SK-N-SH treated with all-trans-retinoic acid at 6 μM for 48 hours (cell line): ENCODE measurements at regions not wholly inside any gene's neighbourhood (a gene's known extent, or its start where the extent isn't known, plus 50 kb on each side); places are given as distances from the start of the nearest gene placed in this dataset.

ENCODE experiments used
- ATAC-seq: fragments of 200-7000 bp; cut with Tn5 transposase; 3 replicates; pipeline ENCODE4 v1.9.1; 2020; ENCODE audit warnings: mild to moderate bottlenecking, moderate library complexity
- ARNTL ChIP-seq: fragments of 450-650 bp; formaldehyde crosslinking; IDR thresholded peaks from 2 replicates; pipeline ENCODE4 v1.5.0; 2020; ENCODE audit warnings: low read depth, mild to moderate bottlenecking, moderate library complexity, borderline replicate concordance
- BACH2 ChIP-seq: fragments of 250-450 bp; sonication (Bioruptor Pico); IDR thresholded peaks from 2 replicates; pipeline ENCODE4 v1.9.0; 2021; ENCODE audit warnings: mild to moderate bottlenecking, borderline replicate concordance
- CREB5 ChIP-seq: fragments of 250-450 bp; sonication (Bioruptor Pico); IDR thresholded peaks from 2 replicates; pipeline ENCODE4 v1.5.1; 2020; ENCODE audit warnings: low read depth, mild to moderate bottlenecking, moderate library complexity
- CSDC2 ChIP-seq: fragments of 250-450 bp; sonication (Bioruptor Pico); IDR thresholded peaks from 2 replicates; pipeline ENCODE4 v1.5.0; 2020; ENCODE audit warnings: mild to moderate bottlenecking, moderate library complexity
- CSRNP3 ChIP-seq: fragments of 250-450 bp; sonication (Bioruptor Pico); IDR thresholded peaks from 2 replicates; pipeline ENCODE4 v1.5.1; 2021; ENCODE audit warnings: mild to moderate bottlenecking, moderate library complexity
- ESRRG ChIP-seq: fragments of 250-450 bp; sonication (Bioruptor Pico); IDR thresholded peaks from 2 replicates; pipeline ENCODE4 v1.6.1; 2021; ENCODE audit warnings: mild to moderate bottlenecking
- ISL1 ChIP-seq: fragments of 250-450 bp; sonication (Bioruptor Pico); IDR thresholded peaks from 2 replicates; pipeline ENCODE4 v2.1.2; 2022; ENCODE audit warnings: mild to moderate bottlenecking, moderate library complexity
- OSR1 ChIP-seq: fragments of 250-450 bp; sonication (Bioruptor Pico); IDR thresholded peaks from 2 replicates; pipeline ENCODE4 v1.8.0; 2022; ENCODE audit warnings: moderate library complexity, mild to moderate bottlenecking, inconsistent platforms
- PATZ1 ChIP-seq: fragments of 250-450 bp; sonication (Bioruptor Pico); IDR thresholded peaks from 2 replicates; pipeline ENCODE4 v1.8.0; 2020; ENCODE audit warnings: mild to moderate bottlenecking, moderate library complexity, borderline replicate concordance
- PPARA ChIP-seq: fragments of 250-450 bp; sonication (Bioruptor Pico); IDR thresholded peaks from 2 replicates; pipeline ENCODE4 v1.5.0; 2020; ENCODE audit warnings: mild to moderate bottlenecking, borderline replicate concordance
- RARB ChIP-seq: fragments of 250-450 bp; sonication (Bioruptor Pico); IDR thresholded peaks from 2 replicates; pipeline ENCODE4 v1.8.0; 2021; ENCODE audit warnings: mild to moderate bottlenecking, moderate library complexity
- SNAI2 ChIP-seq: fragments of 250-450 bp; sonication (Bioruptor Pico); IDR thresholded peaks from 2 replicates; pipeline ENCODE4 v1.5.0; 2020; ENCODE audit warnings: mild to moderate bottlenecking, moderate library complexity
- TCF4 ChIP-seq: fragments of 250-450 bp; sonication (Bioruptor Pico); IDR thresholded peaks from 2 replicates; pipeline ENCODE4 v1.8.0; 2021; ENCODE audit warnings: mild to moderate bottlenecking, moderate library complexity, borderline replicate concordance
- TOX ChIP-seq: fragments of 250-450 bp; sonication (Bioruptor Pico); IDR thresholded peaks from 2 replicates; pipeline ENCODE4 v1.8.0; 2021; ENCODE audit warnings: mild to moderate bottlenecking, moderate library complexity, borderline replicate concordance
- TSHZ2 ChIP-seq: fragments of 250-450 bp; sonication (Bioruptor Pico); IDR thresholded peaks from 2 replicates; pipeline ENCODE4 v1.5.0; 2020; ENCODE audit warnings: mild to moderate bottlenecking, moderate library complexity
- ZC3H10 ChIP-seq: fragments of 250-450 bp; sonication (Bioruptor Pico); IDR thresholded peaks from 2 replicates; pipeline ENCODE4 v1.5.1; 2021; ENCODE audit warnings: mild to moderate bottlenecking, moderate library complexity
- ZFP3 ChIP-seq: fragments of 250-450 bp; sonication (Bioruptor Pico); IDR thresholded peaks from 2 replicates; pipeline ENCODE4 v1.5.0; 2020; ENCODE audit warnings: mild to moderate bottlenecking, moderate library complexity
- ZFP30 ChIP-seq: fragments of 450-650 bp; formaldehyde crosslinking; IDR thresholded peaks from 2 replicates; pipeline ENCODE4 v1.5.0; 2022; ENCODE audit warnings: mild to moderate bottlenecking, moderate library complexity
- ZNF565 ChIP-seq: fragments of 450-650 bp; formaldehyde crosslinking; conservative IDR thresholded peaks from 2 replicates; pipeline ENCODE4 v1.5.0; 2020; ENCODE audit warnings: low read depth, mild to moderate bottlenecking, moderate library complexity
- ZNF70 ChIP-seq: fragments of 450-650 bp; formaldehyde crosslinking; IDR thresholded peaks from 2 replicates; pipeline ENCODE4 v1.5.0; 2020; ENCODE audit warnings: mild to moderate bottlenecking, moderate library complexity
- ZNF8 ChIP-seq: fragments of 450-650 bp; formaldehyde crosslinking; IDR thresholded peaks from 2 replicates; pipeline ENCODE4 v1.5.0; 2020; ENCODE audit warnings: mild to moderate bottlenecking, moderate library complexity

- no peak for ATAC-seq
- no peak for TF ChIP-seq SNAI2 (CRISPR knock-in tag)
- no peak for TF ChIP-seq OSR1 (CRISPR knock-in tag)
- TF ChIP-seq TOX (CRISPR knock-in tag) = no peak
- TF ChIP-seq ISL1 (CRISPR knock-in tag) = no peak
- no peak for TF ChIP-seq ZC3H10
- TF ChIP-seq TCF4 = no peak
- no peak for TF ChIP-seq ARNTL (CRISPR knock-in tag)
- TF ChIP-seq ESRRG = no peak
- no peak for TF ChIP-seq ZFP30 (CRISPR knock-in tag)
- no peak for TF ChIP-seq ZNF565 (CRISPR knock-in tag)
- TF ChIP-seq CSRNP3 (CRISPR knock-in tag) = no peak
- TF ChIP-seq, all 23 proteins: peak for 0
These were observed 55.2 kb upstream of the RNF24 start for GRCh38 chr20:4070323-4071177.

GRCh38 chr20:4069751-4070150 is 54.4 kb upstream of the RNF24 start:
- no peak for ATAC-seq
- TF ChIP-seq ZNF565 (CRISPR knock-in tag) (no peak), RARB (CRISPR knock-in tag) (no peak), TCF4 (no peak), ISL1 (CRISPR knock-in tag) (no peak), ESRRG (no peak), PPARA (no peak), ZC3H10 (no peak), PATZ1 (CRISPR knock-in tag) (no peak), ZFP3 (CRISPR knock-in tag) (no peak), TSHZ2 (CRISPR knock-in tag) (no peak), ZFP30 (CRISPR knock-in tag) (no peak), ARNTL (CRISPR knock-in tag) (no peak), OSR1 (CRISPR knock-in tag) (no peak), CSRNP3 (CRISPR knock-in tag) (no peak), CSDC2 (CRISPR knock-in tag) (no peak)

GRCh38 chr20:4068708-4069107 is 53.4 kb upstream of the RNF24 start:
- no peak for ATAC-seq
- no peak for TF ChIP-seq PPARA
- no peak for TF ChIP-seq ZNF70 (CRISPR knock-in tag)
- TF ChIP-seq ZFP3 (CRISPR knock-in tag) = no peak
- no peak for TF ChIP-seq ESRRG
- no peak for TF ChIP-seq ZNF8 (CRISPR knock-in tag)
- TF ChIP-seq OSR1 (CRISPR knock-in tag) = no peak
- TF ChIP-seq TCF4 = no peak
- no peak for TF ChIP-seq BACH2
- TF ChIP-seq ARNTL (CRISPR knock-in tag) = no peak
- no peak for TF ChIP-seq PATZ1 (CRISPR knock-in tag)
- no peak for TF ChIP-seq CREB5 (CRISPR knock-in tag)
- TF ChIP-seq TSHZ2 (CRISPR knock-in tag) = no peak
- TF ChIP-seq ZNF565 (CRISPR knock-in tag) = no peak
- TF ChIP-seq SNAI2 (CRISPR knock-in tag) = no peak
- TF ChIP-seq RARB (CRISPR knock-in tag) = no peak
- no peak for TF ChIP-seq ZFP30 (CRISPR knock-in tag)
- TF ChIP-seq ZC3H10 = no peak
